Vagina (tissue), 2 donors: ENCODE measurements at regions not wholly inside any gene's neighbourhood (a gene's known extent, or its start where the extent isn't known, plus 50 kb on each side); places are given as distances from the start of the nearest gene placed in this dataset.

Experiments used
- DNase-seq, 2 donors: peaks; one replicate each; pipeline ENCODE4 v3.0.0-alpha.2; 2017; ENCODE audit errors: extremely low spot score in 2 of 2
- H3K27ac ChIP-seq: fragments of 200-600 bp; sonication (generic); one replicate; pipeline ENCODE4 v1.5.1; 2019
- H3K27me3 ChIP-seq: fragments of 200-600 bp; sonication (generic); one replicate; pipeline ENCODE4 v1.5.1; 2019
- H3K36me3 ChIP-seq, 2 donors: fragments of 200-600 bp; sonication (generic); one replicate each; pipeline ENCODE4 v1.5.1; 2017 to 2019
- H3K4me1 ChIP-seq: fragments of 200-600 bp; sonication (generic); one replicate; pipeline ENCODE4 v1.5.1; 2019
- H3K4me3 ChIP-seq, 2 donors: fragments of 200-600 bp; sonication (generic); 1 replicate in 1 of 2; 2 replicates in 1 of 2; pipeline ENCODE4 v1.5.1; 2016 to 2019
- H3K9me3 ChIP-seq: fragments of 200-600 bp; sonication (generic); one replicate; pipeline ENCODE4 v1.5.1; 2019
- CTCF ChIP-seq, 3 experiments: fragments of 450-650 bp in 2 of 3; fragments of 200-600 bp in 1 of 3; sonication (generic) in 1 of 3; IDR thresholded peaks; one replicate each; pipeline ENCODE4 v1.5.1; 2017 to 2019; ENCODE audit warnings: antibody characterized with exemption in 3 of 3, mild to moderate bottlenecking in 2 of 3, moderate library complexity in 2 of 3
- POLR2A ChIP-seq, 2 donors: fragments of 450-650 bp; IDR thresholded peaks; one replicate each; pipeline ENCODE4 v1.6.1; 2017; ENCODE audit warnings: antibody characterized with exemption in 2 of 2, mild to moderate bottlenecking in 2 of 2, moderate library complexity in 2 of 2
- POLR2AphosphoS5 ChIP-seq, 2 donors: sonication (generic); formaldehyde crosslinking; IDR thresholded peaks; one replicate each; pipeline ENCODE4 v1.9.0; 2017; ENCODE audit warnings: antibody characterized with exemption in 2 of 2, mild to moderate bottlenecking in 2 of 2, low read depth in 1 of 2; ENCODE audit not compliant: insufficient read depth in 1 of 2
- intact Hi-C: fragments of 100-400 bp; cut with DNase I; formaldehyde crosslinking; loops from one replicate; pipeline ENCODE4 v1.15.1; 2023

- no peaks in the 10 kb centered on the region for H3K36me3 ChIP-seq
- no peak overlapping the region for H3K4me3 ChIP-seq
- DNase-seq, result peak in 1 of 2 donors; percentile 43
- H3K9me3 ChIP-seq, result no peaks in the 10 kb centered on the region
- intact Hi-C loops, result no loop called here
- H3K27me3 ChIP-seq, result no peaks in the 10 kb centered on the region
- TF ChIP-seq CTCF (IDR thresholded peaks at IDR 0.05) (no peak), POLR2A (IDR thresholded peaks at IDR 0.05) (no peak), POLR2AphosphoS5 (IDR thresholded peaks at IDR 0.05; ENCODE audit: insufficient read depth in 1 of 2, low read depth in 1 of 2) (no peak)
- peaks cover 29% of the 10 kb centered on the region for H3K4me1 ChIP-seq
- peak overlapping the region; percentile 76 for H3K27ac ChIP-seq
These were observed 106.5 kb downstream of the CDH26 start for GRCh38 chr20:60064554-60065196.

GRCh38 chr20:60065741-60066437 is 107.7 kb downstream of the CDH26 start:
- peaks cover 23% of the 10 kb centered on the region for H3K4me1 ChIP-seq
- no peaks in the 10 kb centered on the region for H3K27me3 ChIP-seq
- no peak overlapping the region for H3K4me3 ChIP-seq
- no peak overlapping the region for H3K27ac ChIP-seq
- H3K9me3 ChIP-seq, result no peaks in the 10 kb centered on the region
- peak in 1 of 2 donors; percentile 82 for DNase-seq
- TF ChIP-seq POLR2AphosphoS5 (IDR thresholded peaks at IDR 0.05; ENCODE audit: insufficient read depth in 1 of 2, low read depth in 1 of 2) (no peak), CTCF (IDR thresholded peaks at IDR 0.05) (no peak), POLR2A (IDR thresholded peaks at IDR 0.05) (no peak)
- intact Hi-C loops, result no loop called here
- H3K36me3 ChIP-seq, result no peaks in the 10 kb centered on the region

GRCh38 chr20:60066438-60066823 is 108.2 kb downstream of the CDH26 start:
- no peaks in the 10 kb centered on the region for H3K27me3 ChIP-seq
- TF ChIP-seq CTCF (IDR thresholded peaks at IDR 0.05) (no peak), POLR2A (IDR thresholded peaks at IDR 0.05) (no peak), POLR2AphosphoS5 (IDR thresholded peaks at IDR 0.05; ENCODE audit: insufficient read depth in 1 of 2, low read depth in 1 of 2) (no peak)
- intact Hi-C loops, result no loop called here

GRCh38 chr20:60068509-60068908 is 110.3 kb downstream of the CDH26 start:
- no peak overlapping the region for H3K4me3 ChIP-seq
- H3K27ac ChIP-seq, result no peak overlapping the region
- intact Hi-C loops, result no loop called here
- no peaks in the 10 kb centered on the region for H3K36me3 ChIP-seq
- no peaks in the 10 kb centered on the region for H3K9me3 ChIP-seq
- peaks cover 11% of the 10 kb centered on the region for H3K4me1 ChIP-seq
- H3K27me3 ChIP-seq, result no peaks in the 10 kb centered on the region
- no peak for TF ChIP-seq CTCF (IDR thresholded peaks at IDR 0.05)
- no peak for TF ChIP-seq POLR2AphosphoS5 (IDR thresholded peaks at IDR 0.05; ENCODE audit: insufficient read depth in 1 of 2, low read depth in 1 of 2)
- no peak for TF ChIP-seq POLR2A (IDR thresholded peaks at IDR 0.05)
- DNase-seq, result peak in 1 of 2 donors; percentile 52

More at GRCh38 chr20:60066438-60066823, 108.2 kb downstream of the CDH26 start:
- no peak overlapping the region for H3K27ac ChIP-seq
- DNase-seq, result no peak
- no peaks in the 10 kb centered on the region for H3K9me3 ChIP-seq
- H3K4me3 ChIP-seq, result no peak overlapping the region
- H3K36me3 ChIP-seq, result no peaks in the 10 kb centered on the region
- peaks cover 23% of the 10 kb centered on the region for H3K4me1 ChIP-seq

GRCh38 chr20:60069656-60070055 is 111.4 kb downstream of the CDH26 start:
- intact Hi-C loops, result no loop called here
- Histone ChIP-seq H3K4me1 (no peaks in the 10 kb centered on the region), H3K9me3 (no peaks in the 10 kb centered on the region), H3K4me3 (no peak overlapping the region), H3K36me3 (no peaks in the 10 kb centered on the region), H3K27ac (no peak overlapping the region), H3K27me3 (no peaks in the 10 kb centered on the region)
- no peak for DNase-seq
- TF ChIP-seq POLR2A (IDR thresholded peaks at IDR 0.05) (no peak), CTCF (IDR thresholded peaks at IDR 0.05) (no peak), POLR2AphosphoS5 (IDR thresholded peaks at IDR 0.05; ENCODE audit: insufficient read depth in 1 of 2, low read depth in 1 of 2) (no peak)
